Retinal pigment epithelial cell (primary cell): ENCODE measurements at regions not wholly inside any gene's neighbourhood (a gene's known extent, or its start where the extent isn't known, plus 50 kb on each side); places are given as distances from the start of the nearest gene placed in this dataset.

Source experiments
- DNase-seq: peaks from one replicate; pipeline ENCODE4 v3.0.0-alpha.2; 2010; ENCODE audit warnings: low read depth
- H3K4me3 ChIP-seq: 2 replicates; pipeline ENCODE4 v1.5.1; 2011; ENCODE audit warnings: mild to moderate bottlenecking, low read length, control low read depth, moderate library complexity
- TF ChIP-seq, protein P1 (sequence below): conservative IDR thresholded peaks from 2 replicates; pipeline ENCODE4 v1.5.1; 2011; ENCODE audit warnings: low read depth, low read length, control low read depth, inconsistent platforms

- DNase-seq = no peak
- H3K4me3 ChIP-seq = no peak overlapping the region
- TF ChIP-seq, protein P1, sequence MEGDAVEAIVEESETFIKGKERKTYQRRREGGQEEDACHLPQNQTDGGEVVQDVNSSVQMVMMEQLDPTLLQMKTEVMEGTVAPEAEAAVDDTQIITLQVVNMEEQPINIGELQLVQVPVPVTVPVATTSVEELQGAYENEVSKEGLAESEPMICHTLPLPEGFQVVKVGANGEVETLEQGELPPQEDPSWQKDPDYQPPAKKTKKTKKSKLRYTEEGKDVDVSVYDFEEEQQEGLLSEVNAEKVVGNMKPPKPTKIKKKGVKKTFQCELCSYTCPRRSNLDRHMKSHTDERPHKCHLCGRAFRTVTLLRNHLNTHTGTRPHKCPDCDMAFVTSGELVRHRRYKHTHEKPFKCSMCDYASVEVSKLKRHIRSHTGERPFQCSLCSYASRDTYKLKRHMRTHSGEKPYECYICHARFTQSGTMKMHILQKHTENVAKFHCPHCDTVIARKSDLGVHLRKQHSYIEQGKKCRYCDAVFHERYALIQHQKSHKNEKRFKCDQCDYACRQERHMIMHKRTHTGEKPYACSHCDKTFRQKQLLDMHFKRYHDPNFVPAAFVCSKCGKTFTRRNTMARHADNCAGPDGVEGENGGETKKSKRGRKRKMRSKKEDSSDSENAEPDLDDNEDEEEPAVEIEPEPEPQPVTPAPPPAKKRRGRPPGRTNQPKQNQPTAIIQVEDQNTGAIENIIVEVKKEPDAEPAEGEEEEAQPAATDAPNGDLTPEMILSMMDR = no peak
These were observed 505.1 kb downstream of the IRX1 start for GRCh38 chr5:4100739-4101138.

DNA sequence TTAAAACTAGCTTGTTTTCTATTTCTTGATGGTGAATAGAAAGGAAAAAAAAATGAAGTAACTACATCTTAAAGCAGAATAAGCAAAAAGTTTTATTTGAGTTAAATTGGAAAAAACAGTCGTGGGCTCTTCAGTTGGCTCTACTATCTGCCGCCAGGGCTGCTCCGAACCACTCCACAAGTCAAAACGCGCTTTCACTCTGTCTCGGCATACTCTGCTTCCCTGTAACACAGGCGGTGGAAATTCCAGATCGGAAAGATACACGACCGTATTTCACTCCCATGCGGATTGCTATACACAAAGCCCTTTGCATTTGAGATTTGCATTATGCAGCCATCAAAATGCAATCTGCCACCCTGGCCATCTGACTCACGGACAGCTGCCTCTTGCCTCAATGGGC is 505.6 kb downstream of the IRX1 start:
- no peak for DNase-seq
- TF ChIP-seq, protein P1 = no peak
- no peak overlapping the region for H3K4me3 ChIP-seq

DNA sequence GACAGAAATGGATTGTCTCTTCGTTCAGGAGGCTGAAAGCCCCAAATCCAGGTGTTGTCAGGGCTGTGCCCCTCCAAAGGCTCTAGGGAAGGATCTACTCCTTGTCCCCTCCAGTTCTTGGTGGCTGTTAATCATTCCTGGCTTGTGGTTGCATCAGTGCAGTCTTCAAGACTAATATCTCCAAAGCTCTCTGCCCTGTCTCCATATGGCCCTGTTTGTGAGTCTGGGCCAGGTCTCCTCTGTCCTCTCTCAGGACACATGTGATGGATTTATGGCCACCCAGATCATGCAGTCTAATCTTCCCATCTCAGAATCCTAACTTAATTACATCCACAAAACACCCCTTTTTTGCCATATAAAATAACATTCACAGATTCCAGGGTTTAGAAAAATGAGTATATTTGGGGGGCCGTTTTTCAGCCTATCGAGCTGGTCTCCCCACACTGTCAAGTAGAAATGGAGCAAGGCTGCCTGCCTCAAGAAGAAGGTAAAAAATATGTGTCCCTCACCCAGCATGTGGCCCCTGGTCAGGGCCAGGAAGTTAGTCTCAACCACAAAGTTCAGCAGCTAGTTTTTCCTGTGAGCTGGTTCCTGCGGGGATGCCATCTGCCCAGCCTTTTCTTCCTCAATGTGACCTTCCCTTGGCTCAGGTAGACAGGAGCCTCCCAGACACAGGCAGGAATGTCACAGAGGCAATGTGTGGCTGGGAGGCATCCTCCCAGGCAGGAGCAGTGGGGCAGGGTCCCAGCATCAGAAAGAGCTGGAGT is 509.4 kb downstream of the IRX1 start:
- no peak for DNase-seq
- TF ChIP-seq, protein P1 = no peak
- H3K4me3 ChIP-seq = no peak overlapping the region

- H3K4me3 ChIP-seq = no peak overlapping the region
- no peak for DNase-seq
- TF ChIP-seq, protein P1 = no peak
These were observed 513.1 kb downstream of the IRX1 start for GRCh38 chr5:4108690-4109089.

GRCh38 chr5:4113426-4113825 is 517.8 kb downstream of the IRX1 start:
- no peak overlapping the region for H3K4me3 ChIP-seq
- no peak for DNase-seq
- TF ChIP-seq, protein P1 = no peak

GRCh38 chr5:4113905-4114304 is 518.3 kb downstream of the IRX1 start:
- TF ChIP-seq, protein P1 = no peak
- DNase-seq = no peak
- H3K4me3 ChIP-seq = no peak overlapping the region

- no peak overlapping the region for H3K4me3 ChIP-seq
- TF ChIP-seq, protein P1 = no peak
- DNase-seq = no peak
These were observed 518.8 kb downstream of the IRX1 start for GRCh38 chr5:4114452-4114851.
